Hematopoietic multipotent progenitor cell treated with erythropoietin and hydrocortisone succinate and interleukin-3 and kit ligand, for 6 days (in vitro differentiated cells): ENCODE measurements at regions not wholly inside any gene's neighbourhood (a gene's known extent, or its start where the extent isn't known, plus 50 kb on each side); places are given as distances from the start of the nearest gene placed in this dataset.

Source experiments
- DNase-seq: peaks from one replicate; pipeline ENCODE4 v3.0.0-alpha.2; 2015

DNA sequence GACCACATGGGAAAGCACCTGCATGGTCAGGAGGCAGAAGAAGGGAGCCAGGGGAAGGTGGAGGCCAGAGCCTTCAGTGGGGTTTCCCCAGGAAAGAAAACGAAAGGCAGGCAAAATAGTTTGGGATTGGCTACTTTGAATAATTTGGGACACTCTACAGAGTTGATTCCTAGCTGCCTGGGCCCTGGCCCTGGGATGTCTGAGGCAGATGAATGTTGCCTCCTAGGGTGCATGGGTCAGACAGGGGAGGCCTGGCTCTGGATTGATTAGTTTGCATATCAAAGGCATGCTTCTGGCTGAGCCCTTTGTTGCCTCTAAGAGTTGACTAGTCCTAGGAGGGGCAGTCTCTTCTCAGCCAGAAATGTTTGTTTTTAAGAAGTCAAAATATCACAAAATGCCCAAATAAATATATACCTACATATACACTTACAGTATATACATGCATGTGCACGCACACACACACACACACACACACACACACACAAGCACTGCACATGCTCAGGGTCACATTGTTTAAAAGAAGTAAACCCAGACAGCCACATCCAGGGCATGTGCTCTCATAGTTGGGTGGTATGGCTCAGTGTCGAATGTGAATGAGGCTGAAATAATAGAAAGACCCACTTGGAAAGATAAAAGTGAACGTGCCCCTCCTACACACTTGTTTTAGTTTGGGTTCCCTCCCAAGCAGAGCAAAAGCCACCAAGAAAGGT lies 184.2 kb downstream of the GPAM start:
- no peak for DNase-seq

DNA sequence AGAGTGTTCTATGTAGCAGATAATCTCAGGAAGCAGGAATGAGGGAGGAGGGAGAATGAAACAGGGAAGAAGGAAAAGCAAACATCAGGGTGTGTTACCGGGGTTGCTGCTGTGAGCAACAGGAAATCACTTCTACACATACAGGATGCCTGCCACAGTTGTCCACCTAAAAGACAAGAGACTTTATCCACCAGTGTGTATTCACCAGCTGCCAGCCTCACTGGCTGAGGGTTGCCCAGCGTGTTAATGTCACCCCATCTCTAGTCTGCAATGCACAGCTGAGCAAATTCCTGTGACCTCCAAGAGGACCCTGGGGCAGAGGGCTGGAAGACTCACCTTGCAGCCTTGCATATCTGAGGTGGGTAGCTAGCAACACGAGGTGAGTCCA lies 183.7 kb downstream of the GPAM start:
- no peak for DNase-seq

DNA sequence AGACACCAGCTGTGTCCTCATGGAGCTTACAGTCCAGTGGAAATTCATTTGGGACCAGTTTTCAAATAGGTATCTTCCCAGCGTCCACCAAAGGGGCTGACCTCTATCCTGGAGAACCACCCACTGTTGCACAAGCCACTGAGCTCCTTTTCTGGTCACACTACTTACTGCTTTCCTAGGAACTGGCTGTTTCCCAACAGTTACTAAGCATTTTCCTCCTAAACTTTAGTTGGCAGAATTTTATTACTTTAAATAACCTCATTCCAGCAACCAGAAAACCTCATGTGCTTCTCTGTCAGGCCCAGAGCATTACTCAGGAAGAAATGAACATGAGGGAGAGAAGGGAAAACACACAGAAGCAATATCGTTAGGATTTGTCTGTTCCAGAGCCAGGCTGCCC lies 183.1 kb downstream of the GPAM start:
- no peak for DNase-seq

DNA sequence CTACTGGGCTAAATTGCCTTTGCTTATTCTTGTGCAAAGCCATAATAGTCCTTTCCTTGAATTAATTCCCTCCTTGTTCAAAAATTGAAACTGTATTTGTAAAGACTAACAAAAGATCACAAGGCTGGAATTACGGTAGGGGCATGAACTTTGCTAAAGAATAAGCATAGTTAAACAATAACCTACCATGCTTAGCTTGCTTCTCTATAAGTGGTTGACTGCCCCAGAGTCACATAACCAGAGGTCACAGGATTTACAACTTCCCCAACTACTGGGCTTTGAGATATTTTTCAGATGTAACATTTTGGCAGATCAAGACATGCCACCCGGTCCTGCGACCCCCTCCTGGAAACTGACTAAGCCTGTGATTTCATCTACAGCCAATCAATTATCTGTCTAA lies 181.4 kb downstream of the GPAM start:
- DNase-seq, result no peak

DNA sequence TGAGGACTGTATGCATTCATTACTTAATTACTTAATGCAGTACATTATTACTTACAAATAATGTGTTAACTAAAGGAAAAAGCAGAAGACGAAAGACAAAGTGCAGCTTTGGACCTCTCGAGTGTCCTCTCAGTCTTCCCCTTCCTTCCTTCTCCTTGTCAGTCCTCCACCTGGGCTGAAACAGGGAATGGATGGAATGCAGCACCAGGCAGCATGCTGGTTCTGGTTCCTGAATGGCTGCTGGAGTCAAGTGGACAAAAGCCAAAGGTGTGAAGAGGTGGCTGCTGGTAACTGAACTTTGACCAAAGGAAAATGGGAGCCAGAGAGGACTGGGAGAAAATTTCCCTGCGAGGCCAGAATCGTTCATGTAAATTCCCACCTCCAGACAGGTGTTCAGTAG lies 179.5 kb downstream of the GPAM start:
- no peak for DNase-seq

DNA sequence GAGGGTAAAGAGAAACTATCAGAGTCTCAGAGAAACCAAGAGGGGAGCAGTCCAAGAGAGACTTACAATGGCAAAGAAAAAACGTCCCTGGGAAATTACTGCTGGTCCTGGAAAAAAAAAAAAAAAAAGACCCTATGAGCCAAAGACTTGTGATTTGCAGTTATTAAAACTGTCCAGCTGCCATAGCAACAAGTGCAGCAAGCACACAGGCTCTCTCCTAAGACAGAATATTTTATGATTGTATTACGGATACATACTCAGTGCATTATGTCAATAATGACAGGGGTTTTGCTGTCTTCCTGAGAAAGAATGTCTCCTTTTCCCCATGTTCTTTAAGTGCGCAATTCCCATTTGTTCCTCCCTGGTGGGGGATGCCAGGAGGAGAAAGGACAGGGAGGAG lies 178.5 kb downstream of the GPAM start:
- DNase-seq, result no peak

DNA sequence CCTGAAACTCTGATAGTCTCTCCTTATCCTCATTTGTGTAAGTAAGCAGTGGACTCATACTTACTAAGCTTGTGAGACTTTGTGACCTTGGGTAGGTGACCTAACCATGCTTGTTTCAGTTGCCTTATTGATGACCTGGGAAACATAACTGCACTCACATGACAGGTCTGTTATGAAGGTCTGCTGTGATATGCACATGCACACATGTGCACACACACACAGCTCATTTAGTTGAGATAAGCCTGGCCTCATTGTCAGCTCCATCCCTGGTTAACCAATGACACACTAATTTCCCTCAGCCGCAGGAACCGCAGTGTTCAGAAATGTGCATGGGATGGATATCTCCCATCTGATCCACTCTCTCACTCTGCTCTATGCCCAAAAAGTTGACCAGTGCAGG lies 177.2 kb downstream of the GPAM start:
- DNase-seq, result no peak

DNA sequence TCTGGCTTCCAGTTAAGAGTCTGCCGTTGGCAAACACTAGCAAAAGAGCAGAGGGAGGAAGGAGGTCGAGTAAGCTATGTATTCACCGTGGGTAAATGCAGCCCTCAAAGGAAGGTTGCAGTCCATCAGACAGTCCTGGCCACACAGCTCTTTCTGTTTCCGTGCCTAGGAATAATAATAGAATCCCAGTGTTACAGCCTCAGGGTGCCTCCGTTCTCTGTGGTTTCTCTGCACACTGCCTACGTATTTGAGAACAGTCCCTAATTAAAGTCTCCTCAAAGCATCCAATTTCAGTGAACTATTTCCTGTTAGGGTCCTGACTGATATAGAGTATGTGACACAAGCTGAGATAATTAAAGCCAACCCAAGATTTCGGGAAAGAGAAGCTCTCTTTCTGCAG lies 176.7 kb downstream of the GPAM start:
- no peak for DNase-seq

DNA sequence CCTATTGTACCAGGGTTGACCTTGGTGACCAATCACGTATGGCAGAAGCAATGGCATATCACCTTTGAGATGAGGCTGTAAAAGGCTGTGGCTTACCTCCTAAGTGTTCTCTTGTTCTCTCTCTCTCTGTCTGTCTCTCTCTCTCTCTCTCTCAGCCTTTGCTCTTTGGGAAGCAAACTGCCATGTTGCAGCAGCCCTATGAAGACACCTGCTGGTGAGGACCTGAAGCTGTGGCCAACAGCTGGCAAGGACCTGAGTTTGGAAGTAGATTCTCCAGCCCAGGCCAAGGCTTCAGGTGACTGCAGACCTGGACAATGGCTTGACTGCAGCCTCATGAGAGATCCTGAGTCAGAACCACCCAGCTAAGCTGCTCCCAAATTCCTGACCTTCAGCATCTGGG lies 161.4 kb downstream of the GPAM start:
- DNase-seq, result no peak

DNA sequence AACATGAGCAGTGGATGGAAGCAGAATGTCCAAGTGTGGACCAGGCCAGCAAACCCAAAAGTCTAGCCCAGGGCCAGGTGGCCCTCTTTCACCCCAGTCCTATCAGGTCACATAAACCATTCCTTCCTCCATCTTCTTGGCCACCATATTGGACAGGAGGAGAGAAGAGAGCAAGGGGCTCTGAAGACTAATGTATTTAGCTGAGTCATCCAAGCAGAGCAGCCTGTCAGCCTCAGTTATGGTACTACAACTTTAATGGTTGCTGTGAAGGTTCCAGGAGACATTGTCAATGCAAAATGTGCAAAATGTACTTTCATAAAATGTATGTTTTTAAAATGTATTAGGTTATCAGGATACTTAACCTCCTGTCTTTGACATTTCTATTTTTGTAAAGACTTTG lies 159.5 kb downstream of the GPAM start:
- no peak for DNase-seq

DNA sequence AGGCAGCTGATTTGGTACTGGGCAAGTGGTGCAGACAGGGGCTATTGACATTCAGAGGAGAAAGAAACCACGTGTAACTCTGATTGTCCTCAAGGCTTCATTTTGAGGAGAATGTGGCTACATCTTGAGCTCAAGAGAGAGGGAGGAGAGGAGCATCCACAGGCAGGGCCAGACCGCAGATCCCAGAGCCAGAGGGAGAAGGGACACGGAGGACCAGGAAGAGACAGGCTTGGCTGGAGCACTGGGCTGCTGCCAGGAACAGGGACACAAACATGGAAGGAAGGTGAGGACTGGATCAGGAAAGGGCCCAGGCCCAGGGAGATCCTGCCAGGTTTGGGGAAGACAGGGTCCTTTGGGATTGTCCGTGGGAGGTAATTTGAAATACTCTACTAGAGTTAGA lies 158.3 kb downstream of the GPAM start:
- DNase-seq, result no peak

DNA sequence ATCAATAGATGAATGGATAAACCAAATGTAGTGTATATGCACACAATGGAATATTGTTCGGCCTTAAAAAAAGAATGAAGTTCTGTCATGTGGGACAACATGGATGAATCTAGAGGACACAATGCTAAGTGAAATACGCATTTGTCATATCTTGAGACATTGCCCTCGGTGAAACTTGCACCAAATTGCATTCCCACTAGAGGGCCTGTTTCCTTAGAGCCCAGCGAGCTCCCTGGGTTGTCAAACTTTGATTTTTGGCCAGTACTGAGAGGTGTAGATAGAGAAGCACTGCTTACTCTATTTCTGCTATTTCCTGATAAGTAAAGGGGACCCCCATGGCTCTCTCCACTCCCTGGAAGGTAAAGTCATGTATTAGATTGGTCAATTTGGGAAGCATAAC lies 157.1 kb downstream of the GPAM start:
- no peak for DNase-seq

DNA sequence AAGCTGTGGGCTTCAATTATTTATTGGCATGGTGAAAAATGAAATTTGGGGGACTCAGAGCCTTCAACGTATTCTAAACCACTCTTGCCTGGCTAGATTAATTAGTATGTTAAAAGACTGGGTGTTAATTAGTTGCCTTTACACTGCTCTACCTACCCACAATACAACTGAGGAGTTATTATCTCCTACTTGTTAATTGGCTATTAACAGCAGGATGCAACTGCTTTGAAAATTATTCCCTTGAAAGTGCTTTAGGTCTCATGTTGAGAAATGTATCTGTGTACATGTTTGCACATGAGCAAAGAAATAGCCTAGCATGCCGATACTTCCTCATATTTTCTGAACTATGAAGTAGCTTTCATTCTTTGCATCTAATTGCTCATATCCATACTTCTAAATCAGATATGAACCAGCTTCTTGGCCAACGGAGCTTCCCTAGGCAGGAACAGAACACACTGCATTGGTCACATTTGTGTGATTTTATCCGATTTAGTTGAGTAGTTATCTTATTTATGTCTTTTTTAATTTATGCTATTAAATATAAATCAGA lies 155.8 kb downstream of the GPAM start:
- DNase-seq, result no peak

DNA sequence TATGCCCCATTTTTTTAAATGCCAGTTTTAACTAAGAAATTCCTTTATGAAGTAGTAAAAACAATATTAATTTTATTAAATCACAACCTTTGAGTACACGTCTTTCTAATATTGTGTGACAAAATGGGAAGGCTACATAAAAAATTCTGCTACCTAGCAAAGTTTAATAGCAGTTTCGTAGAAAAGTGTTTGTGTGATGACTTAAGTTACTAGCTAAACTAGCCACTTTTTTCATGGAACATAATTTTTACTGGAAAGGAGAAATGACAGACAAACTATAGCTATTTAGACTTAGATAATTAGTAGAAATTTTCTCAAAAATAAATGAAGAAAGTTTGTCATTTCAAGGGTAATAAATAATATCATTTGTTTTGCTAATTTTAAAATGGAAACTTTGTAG lies 153.1 kb downstream of the GPAM start:
- no peak for DNase-seq

DNA sequence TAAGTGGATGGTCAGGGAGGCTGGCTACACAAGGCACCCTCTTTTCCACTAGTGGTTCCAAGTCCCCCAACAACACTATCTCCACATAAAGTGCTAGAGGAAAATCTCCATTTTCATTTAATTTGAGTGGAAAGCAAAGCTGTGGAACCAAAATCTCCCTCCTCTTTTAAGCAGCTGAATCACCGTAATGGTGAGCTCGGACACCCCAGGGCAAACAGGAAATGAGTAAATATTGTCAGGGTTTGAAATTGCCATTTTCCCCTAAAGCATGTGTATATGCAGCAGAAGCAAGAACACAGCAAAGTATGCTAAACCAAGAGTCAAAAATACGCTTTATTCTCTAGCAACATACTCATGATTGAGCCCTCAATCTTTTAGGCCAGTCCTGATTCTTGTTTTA lies 143.7 kb downstream of the GPAM start:
- DNase-seq, result no peak

DNA sequence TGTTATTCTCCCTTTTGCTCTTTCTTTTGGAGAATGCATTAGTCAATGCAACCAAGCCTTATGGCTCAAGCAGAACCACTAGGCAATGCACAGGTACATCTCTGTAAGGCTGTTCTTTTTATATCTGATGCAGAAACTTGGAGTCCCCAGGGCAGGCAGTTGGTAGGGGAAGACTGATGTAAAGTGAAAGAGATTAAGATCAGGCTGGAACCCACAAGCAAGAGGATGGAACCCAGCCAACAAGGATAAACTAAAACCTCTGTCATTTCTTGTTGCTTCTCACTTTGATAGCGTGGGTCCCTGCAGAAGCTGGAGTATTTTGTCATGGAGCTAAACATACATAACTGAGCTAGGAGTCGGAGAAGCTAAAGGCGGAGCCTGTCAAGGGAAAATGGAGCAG lies 142.9 kb downstream of the GPAM start:
- no peak for DNase-seq

DNA sequence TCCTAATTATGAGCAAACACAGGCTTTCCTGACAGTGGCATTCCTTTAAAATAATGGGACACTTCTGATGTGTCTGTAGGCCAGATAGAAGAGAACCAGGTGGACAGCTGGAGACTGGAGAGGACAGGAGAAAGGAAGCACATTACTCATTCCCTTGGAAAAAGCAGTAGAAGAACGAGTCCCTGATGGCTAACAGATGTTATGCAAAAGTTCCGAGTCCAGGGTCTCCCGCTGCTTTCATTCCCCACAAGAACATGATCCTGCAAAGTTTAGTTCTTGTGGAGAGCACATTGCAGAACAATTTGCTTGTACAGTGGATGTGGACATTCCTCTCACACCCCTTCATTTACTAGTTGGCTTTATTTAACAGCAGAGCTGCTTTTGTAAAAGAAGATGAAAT lies 137.6 kb downstream of the GPAM start:
- DNase-seq, result no peak

DNA sequence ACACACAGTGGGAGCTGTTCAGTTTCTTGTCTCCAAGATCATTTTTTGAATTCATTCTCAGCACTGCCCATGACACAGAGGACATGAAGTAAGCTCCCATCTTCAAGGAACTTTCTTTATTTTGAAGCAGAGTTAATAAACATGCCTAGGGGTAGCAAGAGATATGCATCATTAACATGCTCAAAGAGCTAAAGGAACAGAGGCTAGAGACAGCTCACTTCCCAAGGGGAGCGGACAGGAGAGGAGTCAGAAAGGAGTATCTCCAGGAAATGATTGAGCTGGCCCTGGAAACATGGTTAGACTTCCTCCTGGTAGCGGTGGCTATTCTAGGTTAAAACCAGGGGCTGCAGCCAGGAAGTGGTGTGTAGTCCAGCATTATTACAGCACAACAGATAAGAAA lies 135.9 kb downstream of the GPAM start:
- no peak for DNase-seq

DNA sequence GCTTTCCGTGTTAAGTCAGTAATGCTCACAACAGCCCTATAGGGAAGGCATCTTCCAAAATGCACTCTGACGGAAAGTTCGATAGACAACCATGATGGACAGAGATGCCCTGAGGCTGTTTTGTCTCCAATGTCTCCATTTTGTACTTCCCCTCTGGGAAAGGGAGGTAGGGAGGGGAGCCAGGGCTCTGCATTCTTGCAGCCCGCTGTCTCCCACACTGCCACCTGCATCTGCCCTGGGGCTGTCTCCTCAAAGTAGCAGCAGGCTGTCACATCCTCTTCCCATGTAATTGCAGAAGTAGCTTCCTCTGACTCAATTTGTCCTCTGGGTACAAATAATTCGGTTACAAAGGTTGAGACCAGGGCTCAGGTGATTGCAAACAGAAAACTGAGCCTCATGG lies 131.4 kb downstream of the GPAM start:
- DNase-seq, result no peak

DNA sequence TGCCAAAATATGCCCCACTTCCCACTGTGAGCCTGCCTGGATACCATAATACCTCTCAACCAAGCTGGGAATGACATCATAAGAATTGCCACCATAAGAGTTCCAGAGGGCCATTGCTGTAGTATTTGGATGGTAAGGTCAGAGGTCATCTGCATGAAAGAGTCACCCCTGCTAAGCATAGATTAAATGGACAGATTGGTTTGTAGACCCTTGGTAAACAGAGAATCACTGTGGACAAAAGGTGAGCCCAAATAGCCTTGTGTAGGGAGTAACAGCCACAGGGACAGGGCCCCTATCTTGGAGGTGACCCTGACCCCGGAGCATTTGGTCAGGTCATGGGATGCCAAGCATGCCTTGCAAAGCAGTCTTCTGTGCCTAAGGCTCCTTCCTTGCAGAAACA lies 129.7 kb downstream of the GPAM start:
- DNase-seq, result no peak

DNA sequence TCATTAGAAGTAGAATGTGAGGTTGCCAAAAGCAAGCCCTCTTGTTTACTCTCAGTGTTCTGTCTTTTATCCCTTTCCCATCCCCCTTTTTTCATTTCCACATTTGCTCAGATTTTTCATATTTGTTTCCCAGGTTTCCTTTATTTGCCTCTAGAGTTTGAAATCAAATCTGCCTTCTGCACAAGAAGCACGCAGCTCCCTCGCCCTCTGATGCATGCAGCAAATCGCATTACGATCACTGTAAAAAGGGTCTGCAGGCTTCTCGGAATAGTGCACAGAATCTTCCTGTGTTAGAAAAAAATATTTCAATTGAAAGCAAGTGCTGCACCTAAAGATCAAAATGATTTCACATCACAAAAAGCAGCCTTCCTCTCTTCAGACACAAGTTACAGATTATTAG lies 129.0 kb downstream of the GPAM start:
- no peak for DNase-seq

DNA sequence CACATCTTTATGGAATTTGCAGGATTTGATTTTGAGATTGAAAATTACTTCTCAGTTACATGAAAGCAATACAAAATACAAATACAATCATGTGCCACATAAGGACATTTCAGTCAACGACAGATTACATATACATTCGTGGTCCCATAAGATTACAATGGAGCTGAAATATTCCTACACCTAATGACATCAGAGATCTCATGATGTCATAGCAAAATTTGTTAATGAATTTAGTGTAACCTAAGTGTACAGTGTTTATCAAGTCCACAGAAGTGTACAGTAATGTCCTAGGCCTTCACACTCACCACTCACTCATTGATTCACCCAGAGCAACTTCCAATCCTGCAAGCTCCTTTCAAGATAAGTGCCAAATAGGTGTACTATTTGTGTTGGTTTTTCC lies 126.5 kb downstream of the GPAM start:
- no peak for DNase-seq

DNA sequence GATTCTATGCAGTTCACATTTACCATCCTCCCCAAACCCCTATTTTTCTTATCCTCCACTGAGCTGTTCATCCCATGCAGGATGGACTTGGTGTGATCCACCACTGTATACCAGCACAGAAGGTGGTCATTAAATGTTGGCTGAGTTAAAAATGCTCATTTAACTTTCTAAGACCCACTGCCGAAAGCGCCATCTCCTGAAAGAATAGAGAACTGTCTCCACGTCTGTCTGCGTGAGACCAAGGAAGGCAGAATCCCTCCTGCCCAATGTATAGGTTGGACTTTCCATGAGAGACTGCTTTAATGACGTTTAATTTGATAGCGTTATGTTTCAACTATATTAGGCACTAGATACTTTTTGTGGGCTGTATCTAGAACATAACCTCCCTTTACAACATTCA lies 124.3 kb downstream of the GPAM start:
- no peak for DNase-seq

DNA sequence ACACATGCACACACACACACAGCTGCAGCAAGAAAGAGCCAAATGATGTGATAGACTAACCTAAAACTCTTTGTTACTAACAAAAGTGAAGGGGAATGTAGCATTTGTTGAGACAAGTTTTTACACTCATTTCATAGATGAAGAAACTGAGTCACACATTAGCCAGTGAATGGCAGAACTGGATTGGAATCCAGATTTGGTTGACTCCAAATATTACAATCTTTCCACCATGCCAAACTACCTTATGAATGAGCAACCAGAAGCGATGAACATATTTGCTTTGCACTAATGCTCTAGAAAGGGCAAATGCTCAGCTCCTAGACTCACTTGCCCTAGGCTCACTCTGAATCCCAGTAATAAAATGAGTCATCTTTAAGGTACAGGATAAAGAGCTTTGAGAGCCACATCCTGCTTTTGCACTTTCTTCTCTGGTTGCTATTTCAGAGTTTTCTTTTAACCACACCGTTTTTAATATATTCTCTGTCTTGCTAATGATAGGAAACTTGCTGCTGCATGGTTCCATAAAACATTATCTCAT lies 111.9 kb downstream of the GPAM start:
- no peak for DNase-seq

DNA sequence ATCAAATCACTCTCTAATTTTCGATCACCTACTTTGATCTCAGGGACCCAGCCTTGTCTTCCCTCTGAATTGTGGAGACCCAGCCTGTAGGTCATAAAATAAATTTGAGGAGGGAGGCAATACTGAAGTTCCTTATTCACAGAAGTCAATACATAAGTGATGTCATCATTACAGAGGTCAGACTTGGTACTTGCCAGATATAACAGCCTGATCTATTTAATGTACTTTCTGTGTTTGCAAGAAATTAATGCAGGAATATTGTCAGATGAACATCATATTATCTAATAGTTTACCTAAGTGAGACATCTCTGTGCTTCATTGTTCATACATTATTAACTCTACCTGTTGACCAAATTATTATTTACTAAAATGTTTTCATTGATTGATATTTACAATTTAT lies 105.6 kb downstream of the GPAM start:
- no peak for DNase-seq
